SU-DHL-6 (cell line): ENCODE measurements at regions not wholly inside any gene's neighbourhood (a gene's known extent, or its start where the extent isn't known, plus 50 kb on each side); places are given as distances from the start of the nearest gene placed in this dataset.

ENCODE experiments used
- H2AFZ ChIP-seq: fragments of 200-600 bp; sonication (generic); 2 replicates; pipeline ENCODE4 v1.6.1; 2014; ENCODE audit warnings: low read depth, mild to moderate bottlenecking, moderate library complexity, mixed read lengths, antibody characterized with exemption, low read length; ENCODE audit not compliant: severe bottlenecking
- H3F3A ChIP-seq: fragments of 200-600 bp; shearing (Covaris generic); 2 replicates; pipeline ENCODE4 v1.6.0; 2016; ENCODE audit warnings: antibody characterized with exemption, mild to moderate bottlenecking; ENCODE audit not compliant: insufficient read depth
- H3K27ac ChIP-seq: fragments of 200-600 bp; sonication (generic); 2 replicates; pipeline ENCODE4 v1.5.1; 2016; ENCODE audit warnings: low read depth, mild to moderate bottlenecking, low read length, moderate library complexity, mixed read lengths
- H3K27me3 ChIP-seq: fragments of 200-600 bp; sonication (generic), shearing (Covaris generic); 2 replicates; pipeline ENCODE4 v1.6.0; 2014; ENCODE audit warnings: mild to moderate bottlenecking, low read length
- H3K36me3 ChIP-seq: fragments of 200-600 bp; sonication (generic); 2 replicates; pipeline ENCODE4 v1.6.1; 2014; ENCODE audit warnings: mild to moderate bottlenecking, low read length, mixed read lengths
- H3K4me2 ChIP-seq: fragments of 300-600, 200-600 bp; shearing (Covaris generic), sonication (generic); 2 replicates; pipeline ENCODE4 v1.6.0; 2014; ENCODE audit warnings: low read length, low read depth, mild to moderate bottlenecking; ENCODE audit not compliant: poor library complexity, severe bottlenecking
- H3K4me3 ChIP-seq: fragments of 200-600 bp; sonication (generic); 2 replicates; pipeline ENCODE4 v1.5.1; 2014; ENCODE audit warnings: antibody characterized with exemption, low read length, mild to moderate bottlenecking, mixed read lengths; ENCODE audit not compliant: insufficient read depth, poor library complexity, severe bottlenecking
- H3K79me2 ChIP-seq: fragments of 200-600 bp; sonication (generic); 2 replicates; pipeline ENCODE4 v1.6.1; 2014; ENCODE audit warnings: mild to moderate bottlenecking, low read length, moderate library complexity; ENCODE audit not compliant: insufficient read depth
- H3K9ac ChIP-seq: fragments of 200-600 bp; sonication (generic); 2 replicates; pipeline ENCODE4 v1.7.0; 2014; ENCODE audit warnings: mild to moderate bottlenecking, low read length
- H3K9me2 ChIP-seq: fragments of 200-600 bp; sonication (generic); replicated peaks from 2 replicates; pipeline ENCODE4 v1.6.1; 2014; ENCODE audit warnings: low read length; ENCODE audit not compliant: insufficient read depth
- H3K9me3 ChIP-seq: fragments of 200-600 bp; sonication (generic); 2 replicates; pipeline ENCODE4 v1.6.1; 2014; ENCODE audit warnings: low read length, mixed read lengths; ENCODE audit not compliant: insufficient read depth
- H4K20me1 ChIP-seq: fragments of 200-600 bp; sonication (generic); 2 replicates; pipeline ENCODE4 v1.6.1; 2014; ENCODE audit warnings: low read depth, mild to moderate bottlenecking, antibody characterized with exemption, low read length, moderate library complexity, mixed read lengths
- EZH2phosphoT487 ChIP-seq: fragments of 200-600 bp; sonication (generic), shearing (Covaris generic); conservative IDR thresholded peaks from 2 replicates; pipeline ENCODE4 v1.6.1; 2018; ENCODE audit warnings: mild to moderate bottlenecking, antibody characterized with exemption, low read length, moderate library complexity, mixed read lengths
- TF ChIP-seq, protein P1 (sequence below): fragments of 200-600 bp; sonication (generic); IDR thresholded peaks from one replicate; pipeline ENCODE4 v1.5.1; 2017; ENCODE audit warnings: antibody characterized with exemption, mild to moderate bottlenecking, low read length, moderate library complexity; ENCODE audit not compliant: insufficient read depth, poor library complexity, severe bottlenecking

- Histone ChIP-seq H3K9ac (no peak overlapping the region), H2AFZ (no peak overlapping the region), H3K36me3 (no peaks in the 10 kb centered on the region), H3K79me2 (no peaks in the 10 kb centered on the region), H4K20me1 (no peaks in the 10 kb centered on the region), H3K4me3 (no peak overlapping the region), H3K27ac (no peak overlapping the region), H3K9me3 (no peaks in the 10 kb centered on the region), H3K9me2 (no peaks in the 10 kb centered on the region), H3K4me2 (no peak overlapping the region), H3K27me3 (no peaks in the 10 kb centered on the region), H3F3A (no peaks in the 10 kb centered on the region)
- TF ChIP-seq, protein P1, sequence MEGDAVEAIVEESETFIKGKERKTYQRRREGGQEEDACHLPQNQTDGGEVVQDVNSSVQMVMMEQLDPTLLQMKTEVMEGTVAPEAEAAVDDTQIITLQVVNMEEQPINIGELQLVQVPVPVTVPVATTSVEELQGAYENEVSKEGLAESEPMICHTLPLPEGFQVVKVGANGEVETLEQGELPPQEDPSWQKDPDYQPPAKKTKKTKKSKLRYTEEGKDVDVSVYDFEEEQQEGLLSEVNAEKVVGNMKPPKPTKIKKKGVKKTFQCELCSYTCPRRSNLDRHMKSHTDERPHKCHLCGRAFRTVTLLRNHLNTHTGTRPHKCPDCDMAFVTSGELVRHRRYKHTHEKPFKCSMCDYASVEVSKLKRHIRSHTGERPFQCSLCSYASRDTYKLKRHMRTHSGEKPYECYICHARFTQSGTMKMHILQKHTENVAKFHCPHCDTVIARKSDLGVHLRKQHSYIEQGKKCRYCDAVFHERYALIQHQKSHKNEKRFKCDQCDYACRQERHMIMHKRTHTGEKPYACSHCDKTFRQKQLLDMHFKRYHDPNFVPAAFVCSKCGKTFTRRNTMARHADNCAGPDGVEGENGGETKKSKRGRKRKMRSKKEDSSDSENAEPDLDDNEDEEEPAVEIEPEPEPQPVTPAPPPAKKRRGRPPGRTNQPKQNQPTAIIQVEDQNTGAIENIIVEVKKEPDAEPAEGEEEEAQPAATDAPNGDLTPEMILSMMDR, result no peak
- TF ChIP-seq EZH2phosphoT487, result no peak
Measured at GRCh38 chr2:195536906-195537305, 120.1 kb upstream of the SLC39A10 start.

DNA sequence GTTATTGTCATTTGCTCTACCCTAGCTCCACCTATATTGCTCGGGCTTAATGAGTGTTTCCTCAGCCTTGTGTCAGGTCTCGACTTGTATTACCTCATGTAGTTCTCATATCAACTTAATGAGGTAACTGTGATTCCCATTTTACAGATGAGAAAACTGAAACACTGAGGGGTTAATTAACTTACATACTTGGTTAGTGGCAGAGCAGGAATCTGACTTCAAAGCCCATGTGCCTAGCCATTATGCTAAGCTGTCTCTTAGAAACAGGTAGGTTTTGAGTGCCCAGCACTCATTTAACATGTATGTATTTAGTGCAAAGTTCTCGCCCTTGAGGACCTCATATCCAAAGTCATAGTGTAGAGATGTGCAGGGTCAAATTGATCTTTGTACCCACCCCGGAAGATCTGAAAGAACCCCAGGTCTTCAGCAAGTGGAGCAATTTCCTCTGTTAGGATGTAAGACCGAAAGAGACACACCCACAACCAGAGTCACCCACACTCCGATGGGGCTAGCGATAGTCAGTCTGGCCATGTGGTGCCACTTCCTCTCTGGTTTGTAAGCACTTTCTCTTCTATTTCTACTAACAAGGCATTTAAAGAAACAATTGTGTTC, 121.0 kb upstream of the SLC39A10 start:
- Histone ChIP-seq H3K27ac (no peak overlapping the region), H2AFZ (no peak overlapping the region), H3K79me2 (no peaks in the 10 kb centered on the region), H4K20me1 (no peaks in the 10 kb centered on the region), H3F3A (no peaks in the 10 kb centered on the region), H3K9me3 (no peaks in the 10 kb centered on the region), H3K9ac (no peak overlapping the region), H3K9me2 (no peaks in the 10 kb centered on the region), H3K36me3 (no peaks in the 10 kb centered on the region), H3K4me3 (no peak overlapping the region), H3K27me3 (no peaks in the 10 kb centered on the region), H3K4me2 (no peak overlapping the region)
- TF ChIP-seq, protein P1, result no peak
- no peak for TF ChIP-seq EZH2phosphoT487

- no peak overlapping the region for H3K9ac ChIP-seq
- no peak overlapping the region for H3K4me2 ChIP-seq
Measured at GRCh38 chr2:195534971-195535370, 122.1 kb upstream of the SLC39A10 start.

More at GRCh38 chr2:195534971-195535370, 122.1 kb upstream of the SLC39A10 start:
- Histone ChIP-seq H3K27me3 (no peaks in the 10 kb centered on the region), H3K27ac (no peak overlapping the region), H3K9me2 (no peaks in the 10 kb centered on the region), H3K9me3 (no peaks in the 10 kb centered on the region), H3K4me3 (no peak overlapping the region), H3K36me3 (no peaks in the 10 kb centered on the region), H3F3A (no peaks in the 10 kb centered on the region), H3K79me2 (no peaks in the 10 kb centered on the region), H2AFZ (no peak overlapping the region), H4K20me1 (no peaks in the 10 kb centered on the region)
- TF ChIP-seq EZH2phosphoT487, result no peak
- TF ChIP-seq, protein P1, result no peak
